Breast epithelium (tissue), 3 donors: ENCODE measurements at regions not wholly inside any gene's neighbourhood (a gene's known extent, or its start where the extent isn't known, plus 50 kb on each side); places are given as distances from the start of the nearest gene placed in this dataset.

ENCODE experiments used
- POLR2A ChIP-seq: fragments of 450-650 bp; IDR thresholded peaks from one replicate; pipeline ENCODE4 v1.6.1; 2016; ENCODE audit warnings: antibody characterized with exemption, mild to moderate bottlenecking, moderate library complexity
- POLR2AphosphoS5 ChIP-seq, 3 donors: sonication (generic); formaldehyde crosslinking; IDR thresholded peaks; one replicate each; pipeline ENCODE4 v1.6.1; 2017; ENCODE audit warnings: antibody characterized with exemption in 3 of 3
- TF ChIP-seq, protein P1 (sequence below), 3 donors: fragments of 450-650 bp; IDR thresholded peaks; one replicate each; pipeline ENCODE4 v1.5.1; 2016 to 2017; ENCODE audit warnings: antibody characterized with exemption in 3 of 3, mild to moderate bottlenecking in 3 of 3, moderate library complexity in 3 of 3

DNA sequence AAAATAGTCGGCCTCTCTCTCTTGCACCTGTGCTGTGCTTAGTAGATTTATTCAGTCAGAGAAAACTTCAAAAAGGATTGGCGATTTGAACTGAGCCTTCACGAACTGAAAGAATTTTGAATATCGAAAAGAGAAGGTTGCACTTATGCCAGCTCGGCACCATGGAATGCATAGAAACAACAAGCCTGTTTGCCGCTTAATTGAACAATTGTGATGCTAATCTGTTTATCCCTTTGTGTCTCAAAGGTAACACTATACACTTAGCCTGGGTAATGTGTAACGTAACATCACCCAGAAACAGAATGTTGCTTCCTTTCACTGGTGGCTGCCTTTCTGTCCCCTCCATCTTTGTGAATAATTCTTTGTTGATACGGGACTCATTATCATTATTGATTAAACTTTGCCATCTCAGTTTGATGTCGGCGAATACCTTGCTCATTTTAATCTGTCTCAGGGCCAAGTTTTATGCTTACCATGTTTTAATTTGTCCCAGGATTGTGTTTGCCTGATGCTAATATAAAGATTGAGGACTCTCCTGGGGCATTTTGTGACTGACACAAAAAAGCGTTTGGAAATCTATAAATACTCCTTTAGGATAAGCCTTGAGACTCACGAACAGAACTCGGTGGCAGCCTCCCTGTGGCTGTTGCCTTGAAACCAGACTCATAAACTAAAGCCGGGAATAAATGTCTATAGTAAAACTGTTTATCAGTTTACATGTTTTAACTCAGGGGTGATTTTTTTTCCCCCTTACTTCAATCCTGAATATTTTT is 400.5 kb downstream of the RAPGEF2 start:
- TF ChIP-seq, protein P1, sequence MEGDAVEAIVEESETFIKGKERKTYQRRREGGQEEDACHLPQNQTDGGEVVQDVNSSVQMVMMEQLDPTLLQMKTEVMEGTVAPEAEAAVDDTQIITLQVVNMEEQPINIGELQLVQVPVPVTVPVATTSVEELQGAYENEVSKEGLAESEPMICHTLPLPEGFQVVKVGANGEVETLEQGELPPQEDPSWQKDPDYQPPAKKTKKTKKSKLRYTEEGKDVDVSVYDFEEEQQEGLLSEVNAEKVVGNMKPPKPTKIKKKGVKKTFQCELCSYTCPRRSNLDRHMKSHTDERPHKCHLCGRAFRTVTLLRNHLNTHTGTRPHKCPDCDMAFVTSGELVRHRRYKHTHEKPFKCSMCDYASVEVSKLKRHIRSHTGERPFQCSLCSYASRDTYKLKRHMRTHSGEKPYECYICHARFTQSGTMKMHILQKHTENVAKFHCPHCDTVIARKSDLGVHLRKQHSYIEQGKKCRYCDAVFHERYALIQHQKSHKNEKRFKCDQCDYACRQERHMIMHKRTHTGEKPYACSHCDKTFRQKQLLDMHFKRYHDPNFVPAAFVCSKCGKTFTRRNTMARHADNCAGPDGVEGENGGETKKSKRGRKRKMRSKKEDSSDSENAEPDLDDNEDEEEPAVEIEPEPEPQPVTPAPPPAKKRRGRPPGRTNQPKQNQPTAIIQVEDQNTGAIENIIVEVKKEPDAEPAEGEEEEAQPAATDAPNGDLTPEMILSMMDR (IDR thresholded peaks at IDR 0.05), result no peak
- no peak for TF ChIP-seq POLR2AphosphoS5 (IDR thresholded peaks at IDR 0.05)
- no peak for TF ChIP-seq POLR2A
